ENCODE measurements at regions not wholly inside any gene's neighbourhood (a gene's known extent, or its start where the extent isn't known, plus 50 kb on each side); places are given as distances from the start of the nearest gene placed in this dataset.

- H3K4me3 ChIP-seq: no peak overlapping the region
- no peak overlapping the region for H3K27ac ChIP-seq
- DNase-seq (no peak), ATAC-seq (no peak)
- H3K27me3 ChIP-seq: peaks cover 0 to 5% (median 0%) of the 10 kb centered on the region in 9 donors
- 62 to 79% (median 64%) methylated on average over 4 of the region's 4 CpGs for WGBS, 4 donors
- H3K4me1 ChIP-seq: no peaks in the 10 kb centered on the region
- TF ChIP-seq CTCF (IDR thresholded peaks at IDR 0.05) (no peak), POLR2A (IDR thresholded peaks at IDR 0.05) (no peak)
- H3K9me3 ChIP-seq: no peaks in the 10 kb centered on the region
- no peaks in the 10 kb centered on the region for H3K36me3 ChIP-seq
- intact Hi-C loops (cut with DNase I): no loop called here
These were observed 488.4 kb downstream of the NR2F2 start for GRCh38 chr15:96818861-96819260.

DNA sequence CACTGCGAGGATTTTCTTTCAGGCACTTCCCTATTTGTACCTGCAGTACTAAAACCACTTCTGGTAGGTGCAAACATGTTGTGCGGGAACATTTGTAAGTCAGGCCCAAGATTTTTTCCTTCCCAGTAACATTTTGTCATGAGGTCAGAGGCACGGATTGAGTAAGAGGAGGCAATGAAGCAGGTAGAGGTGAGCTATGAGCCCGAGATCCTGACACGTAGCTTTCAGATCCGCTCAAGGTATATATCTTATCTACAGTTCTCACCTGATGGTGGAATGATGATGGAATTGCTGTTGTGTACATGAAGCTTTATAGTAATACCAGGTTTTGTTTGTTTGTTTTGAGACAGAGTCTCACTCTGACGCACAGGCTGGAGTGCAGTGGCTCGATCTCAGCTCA, 497.5 kb downstream of the NR2F2 start:
- H3K4me1 ChIP-seq: no peaks in the 10 kb centered on the region
- WGBS, 4 donors: 75 to 81% (median 75%) methylated on average over 8 of the region's 8 CpGs
- ATAC-seq: no peak
- no peak overlapping the region for H3K27ac ChIP-seq
- no peak for DNase-seq
- TF ChIP-seq CTCF (IDR thresholded peaks at IDR 0.05): no peak
- no peak for TF ChIP-seq POLR2A (IDR thresholded peaks at IDR 0.05)
- no peaks in the 10 kb centered on the region for H3K27me3 ChIP-seq
- intact Hi-C loops (cut with DNase I): no loop called here
- H3K36me3 ChIP-seq: no peaks in the 10 kb centered on the region
- no peaks in the 10 kb centered on the region for H3K9me3 ChIP-seq
- no peak overlapping the region for H3K4me3 ChIP-seq

DNA sequence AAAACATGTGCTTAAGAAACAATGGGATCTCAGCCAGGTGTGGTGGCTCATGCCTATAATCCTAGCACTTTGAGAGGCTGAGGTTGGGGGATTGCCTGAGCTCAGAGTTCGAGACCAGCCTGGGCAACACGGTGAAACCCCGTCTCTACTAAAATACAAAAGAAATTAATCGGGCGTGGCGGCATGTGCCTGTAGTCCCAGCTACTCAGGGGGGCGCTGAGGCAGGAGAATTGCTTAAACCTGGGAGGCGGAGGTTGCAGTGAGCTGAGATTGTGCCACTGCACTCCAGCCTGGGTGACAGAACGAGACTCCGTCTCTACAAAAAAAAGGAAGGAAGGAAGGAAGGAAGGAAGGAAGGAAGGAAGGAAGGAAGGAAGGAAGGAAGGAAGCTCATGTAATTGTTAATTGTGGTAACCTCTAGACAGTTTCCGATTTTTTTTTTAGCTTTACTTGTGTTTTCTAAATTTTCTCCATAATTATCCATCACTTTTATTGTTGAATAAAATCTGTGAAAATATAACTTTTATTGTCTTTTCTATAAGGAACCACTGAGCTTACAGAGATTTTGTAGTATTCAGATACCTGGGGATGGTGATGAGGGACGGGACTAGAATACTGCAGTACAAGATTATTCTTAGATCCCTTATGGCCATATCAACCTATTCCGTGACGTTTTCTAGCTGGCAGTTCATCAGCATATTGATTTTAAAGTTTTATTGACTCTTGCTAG, 506.9 kb downstream of the NR2F2 start:
- DNase-seq: no peak
- Histone ChIP-seq H3K4me1 (no peaks in the 10 kb centered on the region), H3K27ac (no peak overlapping the region), H3K36me3 (no peaks in the 10 kb centered on the region), H3K9me3 (peaks cover 0 to 23% (median 3%) of the 10 kb centered on the region in 12 donors), H3K4me3 (no peak overlapping the region), H3K27me3 (no peaks in the 10 kb centered on the region)
- intact Hi-C loops (cut with DNase I): no loop called here
- WGBS, 4 donors: 77 to 83% (median 81%) methylated on average over 13 to 14 of the region's 14 CpGs
- TF ChIP-seq CTCF (IDR thresholded peaks at IDR 0.05) (no peak), POLR2A (IDR thresholded peaks at IDR 0.05) (no peak)
- ATAC-seq: no peak

DNA sequence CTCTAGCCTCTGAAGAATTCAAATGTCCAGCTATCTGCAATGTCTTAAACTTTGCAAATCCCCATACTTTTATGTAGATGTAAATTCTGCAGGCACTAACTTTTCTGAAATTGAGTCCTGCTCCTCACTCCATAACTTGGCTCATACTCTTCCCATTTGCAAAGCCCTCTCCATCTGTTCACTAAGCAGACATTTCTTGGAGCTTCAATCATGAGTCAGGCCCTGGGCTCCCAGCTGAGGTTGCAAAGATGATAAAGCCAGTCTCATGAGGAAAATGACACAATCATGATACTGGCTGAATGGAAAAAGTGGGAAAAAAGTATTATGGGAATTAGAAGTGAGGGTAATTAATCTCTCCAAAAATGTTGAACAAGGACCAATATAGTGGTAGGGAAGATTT, 507.6 kb downstream of the NR2F2 start:
- no peak for TF ChIP-seq CTCF (IDR thresholded peaks at IDR 0.05)
- no peak for TF ChIP-seq POLR2A (IDR thresholded peaks at IDR 0.05)
- Histone ChIP-seq H3K27ac (no peak overlapping the region), H3K36me3 (no peaks in the 10 kb centered on the region), H3K4me3 (no peak overlapping the region), H3K9me3 (peaks cover 0 to 23% (median 3%) of the 10 kb centered on the region in 12 donors), H3K27me3 (no peaks in the 10 kb centered on the region), H3K4me1 (no peaks in the 10 kb centered on the region)
- intact Hi-C loops (cut with DNase I): no loop called here
- no peak for ATAC-seq
- no peak for DNase-seq

All from heart left ventricle (tissue), 16 donors.